Right lobe of liver (tissue), 6 donors: ENCODE measurements at regions not wholly inside any gene's neighbourhood (a gene's known extent, or its start where the extent isn't known, plus 50 kb on each side); places are given as distances from the start of the nearest gene placed in this dataset.
A peak's percentile ranks its signal among the peaks of the same experiment; 100 is the strongest.

ENCODE experiments used
- ATAC-seq, 4 donors: fragments of 200-7000 bp; cut with Tn5 transposase; one replicate each; pipeline ENCODE4 v1.9.1; 2020; ENCODE audit warnings: mild to moderate bottlenecking in 4 of 4, moderate library complexity in 4 of 4
- DNase-seq, 3 donors: peaks; one replicate each; pipeline ENCODE4 v3.0.0-alpha.2; 2020
- H3K27ac ChIP-seq, 3 donors: fragments of 200-600 bp; one replicate each; pipeline ENCODE4 v1.8.0; 2022
- H3K27me3 ChIP-seq, 2 donors: fragments of 200-600 bp; one replicate each; pipeline ENCODE4 v1.8.0; 2022
- H3K36me3 ChIP-seq, 4 donors: fragments of 200-600 bp; sonication (generic) in 1 of 4; one replicate each; pipeline versions ENCODE4 v1.5.1 to v1.8.0; 2017 to 2022; ENCODE audit warnings: control low read depth in 1 of 4
- H3K4me1 ChIP-seq, 4 donors: fragments of 200-600 bp; sonication (generic) in 1 of 4; one replicate each; pipeline versions ENCODE4 v1.5.1 to v1.8.0; 2017 to 2022; ENCODE audit warnings: control low read depth in 1 of 4
- H3K4me3 ChIP-seq, 3 donors: fragments of 200-600 bp; one replicate each; pipeline ENCODE4 v1.8.0; 2022
- H3K9me3 ChIP-seq, 4 donors: fragments of 200-600 bp; sonication (generic) in 1 of 4; one replicate each; pipeline versions ENCODE4 v1.5.1 to v1.8.0; 2017 to 2022; ENCODE audit warnings: control low read depth in 1 of 4
- CTCF ChIP-seq, 4 donors: fragments of 200-600 bp in 3 of 4; fragments of 450-650 bp in 1 of 4; IDR thresholded peaks; one replicate each; pipeline versions ENCODE4 v1.5.1 to v1.8.0; 2016 to 2022; ENCODE audit warnings: antibody characterized with exemption in 4 of 4, mild to moderate bottlenecking in 2 of 4
- POLR2A ChIP-seq: fragments of 450-650 bp; IDR thresholded peaks from one replicate; pipeline ENCODE4 v1.6.1; 2017; ENCODE audit warnings: antibody characterized with exemption, mild to moderate bottlenecking
- WGBS: methylation state at CpG from one replicate; pipeline ENCODE4 v1.1.6; 2018; ENCODE audit warnings: low coverage, low lambda C conversion rate; ENCODE audit not compliant: insufficient coverage; ENCODE audit errors: missing lambda C conversion rate; 5-methylcytosine and 5-hydroxymethylcytosine counted together
- intact Hi-C, 2 donors: fragments of 100-400 bp; cut with DNase I; formaldehyde crosslinking; loops; one replicate each; pipeline versions ENCODE4 v1.11.2 to v1.14.1; 2022
- donor health status: DM: no; HTN: yes; CAD: no.
- donor health status: DM: no; HTN: no; CAD: no.
- donor health status: DM: no; HTN: no; CAD: no.
- donor health status: DM: no; HTN: yes; CAD: no.
- donor health status: DM: no; HTN: yes; CAD: no.

DNA sequence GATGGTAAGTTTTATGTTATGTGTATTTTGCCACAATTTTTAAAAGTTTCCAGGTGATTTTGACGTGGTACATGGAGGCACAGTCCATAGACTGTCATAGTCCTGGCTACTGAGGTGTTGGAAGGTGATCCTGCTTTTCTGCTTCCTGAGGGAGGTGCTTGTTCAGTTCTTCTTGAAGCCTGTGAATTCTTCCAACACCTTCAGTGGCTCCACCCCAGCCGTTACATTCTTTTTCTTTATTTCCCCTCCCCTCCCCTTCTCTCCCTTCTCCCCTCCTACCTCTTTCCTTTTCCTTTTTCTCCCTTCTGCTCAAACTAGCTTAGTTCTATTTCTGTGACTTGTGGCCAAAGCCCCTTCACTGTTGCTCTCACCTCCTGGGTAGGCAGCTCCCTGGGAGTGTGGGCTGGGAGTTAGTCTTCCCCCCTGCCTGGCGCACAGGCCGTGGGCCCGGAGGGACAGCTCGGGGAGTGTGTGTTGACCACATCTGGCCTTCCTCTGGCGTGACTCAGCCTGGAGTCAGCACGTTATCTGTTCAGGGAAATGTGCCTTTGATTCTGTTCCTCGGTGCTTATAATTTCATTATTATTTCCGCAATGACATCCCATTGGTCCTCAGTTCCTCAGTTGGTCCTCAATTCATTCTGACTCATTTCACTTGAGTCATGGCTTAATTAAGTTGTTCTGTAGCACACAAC, 566.2 kb downstream of the TBC1D22A start:
- Histone ChIP-seq H3K9me3 (no peaks in the 10 kb centered on the region), H3K36me3 (no peaks in the 10 kb centered on the region), H3K27ac (no peak overlapping the region), H3K4me1 (no peaks in the 10 kb centered on the region), H3K27me3 (no peaks in the 10 kb centered on the region), H3K4me3 (no peak overlapping the region)
- no peak for TF ChIP-seq CTCF (IDR thresholded peaks at IDR 0.05)
- TF ChIP-seq POLR2A = no peak
- 46% methylated on average over 10 of the region's 10 CpGs for WGBS
- peak in 2 of 4 donors; percentile 29 to 31 for ATAC-seq
- intact Hi-C loops = no loop called here
- no peak for DNase-seq

DNA sequence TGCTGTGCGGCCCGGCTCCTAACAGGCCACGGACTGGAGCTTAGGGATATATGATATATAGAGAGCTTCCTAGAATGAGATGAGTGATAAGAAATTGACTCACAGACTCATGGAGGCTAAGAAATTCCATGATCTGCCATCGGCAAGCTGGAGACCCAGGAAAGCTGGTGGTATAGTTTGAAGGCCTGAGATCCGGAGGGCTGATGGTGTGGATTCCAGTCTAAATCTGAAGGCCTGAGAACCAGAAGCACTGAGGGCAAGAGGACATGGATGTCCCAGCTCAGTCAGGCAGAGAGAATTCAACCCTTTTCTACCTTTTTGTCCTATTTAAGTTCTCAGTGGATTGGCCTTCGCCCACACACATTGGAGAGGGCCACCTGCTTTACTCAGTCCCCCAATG, 564.8 kb downstream of the TBC1D22A start:
- no peaks in the 10 kb centered on the region for H3K9me3 ChIP-seq
- H3K27me3 ChIP-seq = no peaks in the 10 kb centered on the region
- ATAC-seq (no peak), DNase-seq (no peak)
- intact Hi-C loops = no loop called here
- no peak overlapping the region for H3K4me3 ChIP-seq
- H3K4me1 ChIP-seq = no peaks in the 10 kb centered on the region
- H3K36me3 ChIP-seq = no peaks in the 10 kb centered on the region
- WGBS = 69% methylated on average over 5 of the region's 6 CpGs
- H3K27ac ChIP-seq = no peak overlapping the region
- no peak for TF ChIP-seq CTCF (IDR thresholded peaks at IDR 0.05)
- no peak for TF ChIP-seq POLR2A

DNA sequence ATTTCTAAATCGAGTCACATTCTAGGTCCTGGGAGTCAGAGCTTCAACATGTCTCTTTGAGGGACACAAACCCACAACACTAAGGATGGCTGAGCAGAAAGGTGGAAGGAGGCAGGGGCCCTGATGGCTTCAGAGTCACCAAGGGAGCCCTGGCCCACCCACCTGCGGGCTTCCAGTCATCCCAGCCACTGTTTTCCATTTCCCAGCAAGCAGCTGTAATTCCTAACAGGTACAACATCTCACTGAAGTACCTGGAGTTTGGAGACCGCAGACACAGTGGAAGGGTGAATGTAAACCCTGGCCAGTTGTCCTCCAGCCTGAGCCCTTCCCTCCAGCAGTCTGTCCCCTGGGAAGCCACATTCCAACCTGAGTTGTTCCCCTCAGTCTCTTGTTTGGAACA, 562.8 kb downstream of the TBC1D22A start:
- Histone ChIP-seq H3K27ac (no peak overlapping the region), H3K4me3 (no peak overlapping the region), H3K27me3 (no peaks in the 10 kb centered on the region), H3K4me1 (no peaks in the 10 kb centered on the region), H3K9me3 (peaks cover 0 to 4% (median 0%) of the 10 kb centered on the region in 4 donors), H3K36me3 (no peaks in the 10 kb centered on the region)
- ATAC-seq (no peak), DNase-seq (no peak)
- 67% methylated on average over 2 of the region's 3 CpGs for WGBS
- intact Hi-C loops = no loop called here
- TF ChIP-seq POLR2A (no peak), CTCF (IDR thresholded peaks at IDR 0.05) (no peak)

DNA sequence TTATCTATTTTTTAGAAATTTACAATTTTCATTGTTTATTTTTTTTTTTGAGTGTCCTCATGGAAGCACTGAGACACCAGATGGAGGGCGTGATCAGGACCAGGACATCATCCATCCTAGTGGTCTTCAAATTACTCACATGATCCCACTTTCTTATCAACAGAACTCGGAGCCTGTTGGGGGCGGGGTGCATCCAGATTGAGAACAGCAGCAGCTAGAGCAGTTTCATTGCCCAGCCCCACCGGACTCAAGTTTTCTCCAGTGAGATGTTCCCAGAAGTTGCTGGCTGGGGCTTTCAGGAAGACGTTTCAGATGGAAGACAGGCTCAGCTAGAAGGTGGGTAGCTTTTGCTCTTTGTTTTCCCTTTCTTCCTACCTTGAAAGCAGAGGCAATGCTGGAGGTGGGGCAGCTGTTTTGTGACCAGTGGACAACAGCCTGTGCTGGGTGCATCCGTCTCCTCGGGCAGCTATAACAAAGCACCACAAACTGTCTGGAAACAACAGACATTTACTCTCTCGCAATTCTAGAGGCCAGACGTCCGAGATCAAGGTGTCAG, 562.1 kb downstream of the TBC1D22A start:
- TF ChIP-seq POLR2A = no peak
- TF ChIP-seq CTCF (IDR thresholded peaks at IDR 0.05) = no peak
- intact Hi-C loops = no loop called here

More for the DNA sequence above, 562.1 kb downstream of the TBC1D22A start:
- no peaks in the 10 kb centered on the region for H3K4me1 ChIP-seq
- ATAC-seq (no peak), DNase-seq (no peak)
- H3K4me3 ChIP-seq = no peak overlapping the region
- H3K27me3 ChIP-seq = no peaks in the 10 kb centered on the region
- WGBS = 35% methylated on average over 7 of the region's 10 CpGs
- no peak overlapping the region for H3K27ac ChIP-seq
- no peaks in the 10 kb centered on the region for H3K36me3 ChIP-seq
- H3K9me3 ChIP-seq = peaks cover 0 to 4% (median 0%) of the 10 kb centered on the region in 4 donors
